ENCODE measurements at regions not wholly inside any gene's neighbourhood (a gene's known extent, or its start where the extent isn't known, plus 50 kb on each side); places are given as distances from the start of the nearest gene placed in this dataset.
"Not testable (repeated sequence)": the region's sequence is repeated elsewhere in the genome, so short reads cannot be mapped to it uniquely, and the experiment has no call there.

DNA sequence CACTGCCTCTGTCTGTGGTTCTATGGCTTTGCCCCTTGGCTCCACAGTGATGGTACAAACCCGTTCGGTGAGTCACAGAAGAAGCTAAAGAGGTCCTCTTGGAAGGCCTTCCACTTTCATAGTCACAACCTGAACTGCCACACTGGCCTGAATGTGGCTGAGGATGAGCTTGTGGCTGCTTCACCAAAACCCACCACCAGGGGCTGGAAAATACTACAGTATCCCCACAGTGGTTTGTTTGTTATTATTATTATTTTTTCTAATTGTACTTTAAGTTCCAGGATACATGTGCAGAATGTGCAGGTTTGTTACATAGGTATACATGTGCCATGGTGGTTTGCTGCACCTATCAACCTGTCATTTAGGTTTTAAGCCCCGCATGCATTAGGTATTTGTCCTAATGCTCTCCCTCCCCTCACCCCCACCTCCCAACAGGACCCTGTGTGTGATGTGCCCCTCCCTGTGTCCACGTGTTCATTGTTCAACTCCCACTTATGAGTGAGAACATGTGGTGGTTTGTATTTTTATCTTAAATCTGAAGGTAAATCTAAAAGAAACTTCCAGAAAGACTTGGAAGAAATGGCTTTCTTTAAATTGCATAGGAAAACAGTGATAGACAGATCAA lies 160.8 kb upstream of the NPSR1 start:
- DNase-seq = no peak

DNA sequence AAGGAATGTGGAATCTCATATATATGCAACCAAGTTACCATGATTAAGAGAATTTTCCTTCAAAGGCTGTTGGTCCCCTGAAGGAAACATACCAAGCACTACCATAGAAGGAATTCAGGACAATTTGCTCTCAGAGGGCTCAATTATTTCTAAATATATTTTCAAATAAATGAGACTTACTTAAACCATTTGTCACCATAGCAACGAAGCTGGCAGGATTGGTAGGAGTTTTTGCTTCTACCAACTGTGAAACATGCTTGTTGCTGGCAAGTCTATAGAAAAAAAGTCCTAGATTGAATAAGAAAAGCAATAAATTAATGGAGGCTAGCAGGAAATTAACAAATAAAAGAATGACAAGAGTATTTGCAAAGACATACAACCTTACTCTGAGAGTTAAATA lies 156.9 kb upstream of the NPSR1 start:
- no peak for DNase-seq

DNA sequence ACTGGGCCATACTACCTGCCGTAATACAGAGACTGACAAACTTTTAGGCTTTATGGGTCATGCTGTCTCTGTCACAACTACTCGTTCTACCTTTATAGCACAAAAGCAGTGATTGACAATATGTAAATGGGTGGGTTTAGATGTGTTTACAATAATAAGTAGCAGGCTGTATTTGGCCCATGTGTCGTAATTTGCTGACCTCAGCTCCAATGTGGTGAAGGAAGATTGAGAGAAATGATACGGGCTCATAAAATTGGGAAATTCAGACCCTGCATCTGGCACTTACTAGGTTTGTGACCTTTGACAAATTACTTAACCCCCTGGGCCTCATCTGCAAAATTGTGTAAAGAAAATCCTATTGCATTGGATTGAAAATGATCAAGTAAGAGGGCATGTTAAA lies 150.8 kb upstream of the NPSR1 start:
- DNase-seq = no peak

- DNase-seq = no peak
These were observed 134.6 kb upstream of the NPSR1 start for GRCh38 chr7:34523226-34523918.

DNA sequence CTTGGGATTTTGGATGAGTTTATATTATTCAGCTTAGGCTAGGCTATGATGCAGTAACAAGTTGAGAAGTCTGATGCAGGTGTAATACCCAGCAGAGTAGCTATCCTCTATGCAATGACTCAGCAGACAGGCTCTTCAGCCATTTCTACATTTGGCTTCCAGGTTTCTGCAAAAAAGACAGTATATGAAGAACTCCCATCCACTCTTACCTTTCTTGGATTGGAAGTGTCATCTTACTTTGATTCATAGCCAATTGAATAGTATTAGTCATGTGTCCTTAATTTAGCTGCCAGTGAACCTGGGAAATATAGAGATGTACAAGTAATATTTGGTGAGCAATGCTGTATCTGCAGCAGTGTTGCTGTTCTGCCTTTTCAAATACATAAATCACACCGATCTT lies 127.8 kb upstream of the NPSR1 start:
- DNase-seq = no peak

- DNase-seq = no peak
These were observed 119.0 kb upstream of the NPSR1 start for GRCh38 chr7:34539003-34539402.

DNA sequence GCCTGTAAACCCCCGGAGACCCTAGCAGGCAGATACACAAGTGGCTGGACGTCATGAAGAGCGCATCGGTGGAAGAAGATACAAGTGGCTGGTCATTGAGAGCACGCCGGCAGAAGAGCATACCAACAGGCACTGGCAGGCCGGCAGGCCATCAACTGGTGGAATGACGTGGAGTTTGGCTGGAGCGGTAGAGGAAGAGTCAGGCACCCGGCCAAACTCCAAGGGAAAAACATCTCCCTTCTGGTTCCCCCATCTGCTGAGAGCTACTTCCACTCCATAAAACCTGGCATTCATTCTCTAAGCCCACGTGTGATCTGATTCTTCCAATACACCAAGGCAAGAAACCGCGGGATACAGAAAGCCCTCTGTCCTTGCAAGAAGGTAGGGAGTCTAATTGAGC lies 113.4 kb upstream of the NPSR1 start:
- DNase-seq = no peak

DNA sequence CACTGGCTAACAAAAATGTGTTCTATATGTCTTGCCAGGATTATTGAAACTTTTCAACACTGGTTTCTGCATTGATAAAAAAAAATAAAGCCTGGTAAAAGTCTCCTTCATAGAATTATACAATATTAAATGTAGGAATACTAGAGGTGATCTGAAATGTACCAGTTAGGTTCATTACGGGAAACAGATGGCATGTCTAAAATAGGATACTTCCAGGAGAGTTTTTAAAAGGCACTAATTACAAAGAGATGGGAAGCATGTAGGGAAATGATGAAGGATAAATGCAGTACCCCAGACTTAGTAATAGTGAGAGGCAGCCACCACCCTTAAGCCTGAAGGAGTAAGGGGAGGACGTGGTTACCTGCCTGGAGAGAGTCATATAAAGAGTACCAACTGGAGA lies 107.0 kb upstream of the NPSR1 start:
- DNase-seq = no peak

GRCh38 chr7:34552502-34552901 lies 105.5 kb upstream of the NPSR1 start:
- DNase-seq = no peak

GRCh38 chr7:34558022-34558421 lies 100.0 kb upstream of the NPSR1 start:
- DNase-seq = no peak

DNA sequence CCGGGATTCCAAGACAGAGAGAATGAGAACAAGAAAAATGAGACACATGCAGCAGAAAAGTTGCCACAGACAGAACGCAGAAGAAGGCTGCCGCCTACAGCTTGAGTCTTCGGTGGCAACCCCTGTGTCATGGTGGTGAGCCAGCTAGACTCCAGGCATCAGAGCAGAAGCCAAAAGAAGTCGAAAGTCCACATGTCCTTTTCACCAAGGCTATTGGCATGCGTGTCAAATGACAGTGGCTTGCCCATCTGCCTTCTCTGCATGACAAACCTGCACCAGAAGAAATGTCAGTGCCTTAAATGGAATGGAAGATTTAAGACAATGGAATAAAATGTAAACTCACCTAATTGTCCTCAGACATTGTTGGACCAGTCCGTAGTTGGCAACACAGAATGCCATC lies 93.9 kb upstream of the NPSR1 start:
- DNase-seq = no peak

GRCh38 chr7:34567906-34568305 lies 90.1 kb upstream of the NPSR1 start:
- no peak for DNase-seq

- DNase-seq = no peak
These were observed 87.9 kb upstream of the NPSR1 start for GRCh38 chr7:34569975-34570699.

GRCh38 chr7:34575006-34575405 lies 83.0 kb upstream of the NPSR1 start:
- no peak for DNase-seq

- not testable (repeated sequence) for DNase-seq
These were observed 80.1 kb upstream of the NPSR1 start for GRCh38 chr7:34577934-34578333.

GRCh38 chr7:34581698-34582097 lies 76.3 kb upstream of the NPSR1 start:
- DNase-seq = not testable (repeated sequence)

- no peak for DNase-seq
These were observed 73.5 kb upstream of the NPSR1 start for GRCh38 chr7:34584526-34584925.

- DNase-seq = peak; percentile 15 to 26
These were observed 61.1 kb upstream of the NPSR1 start for GRCh38 chr7:34596887-34597286.

DNA sequence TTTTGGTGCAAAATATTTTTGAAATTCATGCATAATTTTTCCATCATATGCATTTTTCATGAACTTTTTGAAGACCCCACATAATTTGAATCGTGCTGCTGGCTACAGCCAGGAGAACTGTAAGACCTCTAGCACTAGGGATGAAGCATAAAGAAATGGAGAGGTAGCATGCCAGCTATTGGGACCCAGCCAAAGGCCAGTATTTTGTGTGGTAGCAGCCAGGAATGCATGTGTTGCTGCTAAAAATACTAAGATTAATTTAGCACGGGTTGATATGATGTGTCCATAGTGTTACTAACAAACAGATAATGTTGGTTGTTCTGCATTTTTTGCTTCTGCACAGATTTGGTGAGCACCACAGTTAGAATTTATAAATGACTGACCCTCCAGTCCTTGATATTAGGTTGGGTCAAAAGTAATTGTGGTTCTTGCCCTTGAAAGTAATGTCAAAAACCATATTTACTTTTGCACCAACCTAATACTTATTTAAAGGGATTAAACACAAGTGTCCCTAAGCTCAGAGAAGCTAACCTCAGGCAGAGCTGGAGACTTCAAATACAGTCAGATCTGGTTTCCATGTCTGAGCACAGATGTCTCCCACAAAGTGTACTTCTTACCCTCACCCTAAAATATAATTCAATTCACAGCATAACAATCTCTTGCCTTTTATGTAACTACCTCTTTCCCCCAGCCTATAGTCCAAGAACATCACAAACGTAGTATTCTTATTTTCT lies 54.1 kb upstream of the NPSR1 start:
- DNase-seq = no peak
